ENCODE measurements at regions not wholly inside any gene's neighbourhood (a gene's known extent, or its start where the extent isn't known, plus 50 kb on each side); places are given as distances from the start of the nearest gene placed in this dataset.

GRCh38 chr5:20515606-20516005 lies 527.6 kb upstream of the CDH18 start:
- Histone ChIP-seq H3K9ac (ENCODE audit: control insufficient read depth, insufficient read depth, low read length) (no peak overlapping the region), H4K20me1 (ENCODE audit: control insufficient read depth, insufficient read depth) (no peaks in the 10 kb centered on the region), H3K4me2 (ENCODE audit: control insufficient read depth, insufficient read depth) (no peak overlapping the region), H3K27me3 (replicated peaks in 1 of 2; ENCODE audit: control insufficient read depth in 2 of 2, insufficient read depth in 2 of 2, low read length in 1 of 2) (no peaks in the 10 kb centered on the region), H2AFZ (ENCODE audit: control insufficient read depth, low read depth, low read length) (no peak overlapping the region), H3K4me3 (no peak overlapping the region), H3K4me1 (ENCODE audit: control insufficient read depth, insufficient read depth, low read length) (no peaks in the 10 kb centered on the region), H3K9me3 (replicated peaks; ENCODE audit: control insufficient read depth, insufficient read depth, low read length) (no peaks in the 10 kb centered on the region), H3K79me2 (ENCODE audit: control insufficient read depth, insufficient read depth, low read length) (no peaks in the 10 kb centered on the region), H3K27ac (ENCODE audit: control insufficient read depth, insufficient read depth) (no peak overlapping the region), H3K36me3 (ENCODE audit: control insufficient read depth in 2 of 2, insufficient read depth in 2 of 2, low read length in 1 of 2) (no peaks in the 10 kb centered on the region)
- SMC1A ChIA-PET (ENCODE audit: uncharacterized antibody, unreplicated experiment): no interaction called here
- DNase-seq (ENCODE audit: low read depth, low spot score) (no peak), ATAC-seq (no peak), FAIRE-seq (no peak)
- intact Hi-C loops (cut with micrococcal nuclease; ENCODE audit: unreplicated experiment) (no loop called here), in situ Hi-C loops (cut with MboI) (no loop called here)
- RAD21 ChIA-PET (ENCODE audit: unreplicated experiment): no interaction called here
- CTCF ChIA-PET: no interaction called here
- POLR2A ChIA-PET: no interaction called here
- WGBS (ENCODE audit: insufficient coverage, insufficient replicate concordance, low lambda C conversion rate, missing lambda C conversion rate): 50% methylated on average over 4 of the region's 4 CpGs
- no TSS peak for BruUV-seq (replicated peaks)
- TF ChIP-seq CREB1 (IDR thresholded peaks at IDR 0.05; ENCODE audit: low read depth) (no peak), PAX5 (IDR thresholded peaks at IDR 0.05; ENCODE audit: borderline replicate concordance, low read depth, low read length) (no peak), ZNF592 (IDR thresholded peaks at IDR 0.05) (no peak), SRF (IDR thresholded peaks at IDR 0.05; ENCODE audit: low read depth in 2 of 2, low read length in 2 of 2) (no peak), HDAC2 (IDR thresholded peaks at IDR 0.05) (no peak), EGR1 (IDR thresholded peaks at IDR 0.05; ENCODE audit: borderline replicate concordance in 1 of 2, low read depth in 2 of 2, low read length in 2 of 2) (no peak), TAF1 (IDR thresholded peaks at IDR 0.05; ENCODE audit: borderline replicate concordance, low read depth, low read length) (no peak), BHLHE40 (IDR thresholded peaks at IDR 0.05; ENCODE audit: borderline replicate concordance in 1 of 2, low read depth in 2 of 2, low read length in 1 of 2) (no peak), SMARCA5 (IDR thresholded peaks at IDR 0.05) (no peak), SMAD1 (IDR thresholded peaks at IDR 0.05; ENCODE audit: low read depth, partially characterized antibody) (no peak), PKNOX1 (IDR thresholded peaks at IDR 0.05) (no peak), DPF2 (IDR thresholded peaks at IDR 0.05) (no peak), REST (IDR thresholded peaks at IDR 0.05; ENCODE audit: low read depth, low read length) (no peak), KLF5 (IDR thresholded peaks at IDR 0.05; ENCODE audit: partially characterized antibody) (no peak), GABPA (IDR thresholded peaks at IDR 0.05; ENCODE audit: low read depth) (no peak), ZBTB33 (IDR thresholded peaks at IDR 0.05) (no peak)

Measured in GM12878 (cell line).